ENCODE measurements at regions not wholly inside any gene's neighbourhood (a gene's known extent, or its start where the extent isn't known, plus 50 kb on each side); places are given as distances from the start of the nearest gene placed in this dataset.
"Not testable (repeated sequence)": the region's sequence is repeated elsewhere in the genome, so short reads cannot be mapped to it uniquely, and the experiment has no call there.

DNA sequence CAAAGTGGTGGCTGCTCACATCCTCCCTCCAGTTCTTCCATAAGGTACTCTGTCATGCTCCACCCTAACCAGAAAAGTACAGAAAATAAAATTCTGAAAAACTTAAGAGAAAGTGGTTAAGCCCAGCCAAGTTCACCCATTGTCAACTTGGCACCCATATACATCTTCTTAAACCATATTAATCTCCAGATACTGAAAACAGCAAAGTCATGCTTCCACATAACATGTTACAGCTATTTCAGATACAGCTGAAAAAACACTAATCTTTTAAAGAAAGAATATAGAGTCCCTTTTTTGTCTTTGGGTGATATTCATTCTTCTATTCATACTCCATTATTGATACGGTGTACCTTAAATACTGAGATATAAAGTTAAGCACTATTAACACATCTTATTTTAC is 577.8 kb downstream of the KCNT2 start:
- in situ Hi-C loops (cut with HindIII; ENCODE audit: low pct_unique_long_range_greater_than_20kb, low sequenced_read_pairs), result no loop called here
- DNase-seq (ENCODE audit: low read depth, low spot score), result no peak

DNA sequence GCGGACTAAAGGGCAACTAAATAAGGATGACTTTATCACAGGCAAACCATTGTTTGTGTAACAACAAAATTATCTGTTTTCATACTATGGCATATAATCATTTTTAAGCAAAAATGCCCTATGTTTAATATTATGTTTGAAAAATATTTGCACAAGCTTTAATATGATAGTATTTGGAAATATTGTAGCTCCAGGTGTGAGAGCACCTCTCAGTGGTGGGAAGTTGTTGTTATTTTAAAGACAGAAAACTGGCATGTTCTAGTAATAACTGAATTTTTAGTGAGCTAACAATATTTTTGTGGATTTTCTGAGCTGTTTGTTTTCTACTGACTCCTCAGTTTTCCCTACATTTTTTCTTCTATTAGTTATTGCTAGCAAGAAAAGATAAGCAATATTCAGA is 578.8 kb downstream of the KCNT2 start:
- DNase-seq (ENCODE audit: low read depth, low spot score), result no peak
- in situ Hi-C loops (cut with HindIII; ENCODE audit: low pct_unique_long_range_greater_than_20kb, low sequenced_read_pairs), result no loop called here

DNA sequence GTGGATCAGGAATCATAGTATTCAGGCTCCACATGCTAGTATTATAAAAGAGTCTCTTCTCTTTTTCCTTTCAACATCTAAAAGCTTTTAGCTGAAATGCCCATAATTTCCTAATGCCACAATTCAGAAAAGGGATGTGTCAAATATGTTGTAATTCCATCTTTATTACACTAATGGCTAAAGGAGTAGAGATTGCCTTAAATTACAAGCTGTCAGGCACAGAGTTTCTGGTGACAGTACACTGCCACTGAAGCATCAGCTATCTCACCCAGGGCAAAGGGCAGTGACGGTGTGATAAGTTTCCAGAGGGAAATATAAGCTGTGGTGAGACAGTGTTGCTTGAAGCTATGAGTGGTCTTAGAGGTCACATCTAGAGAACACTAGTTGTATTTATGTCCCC is 581.1 kb downstream of the KCNT2 start:
- no peak for DNase-seq (ENCODE audit: low read depth, low spot score)
- in situ Hi-C loops (cut with HindIII; ENCODE audit: low pct_unique_long_range_greater_than_20kb, low sequenced_read_pairs), result no loop called here

DNA sequence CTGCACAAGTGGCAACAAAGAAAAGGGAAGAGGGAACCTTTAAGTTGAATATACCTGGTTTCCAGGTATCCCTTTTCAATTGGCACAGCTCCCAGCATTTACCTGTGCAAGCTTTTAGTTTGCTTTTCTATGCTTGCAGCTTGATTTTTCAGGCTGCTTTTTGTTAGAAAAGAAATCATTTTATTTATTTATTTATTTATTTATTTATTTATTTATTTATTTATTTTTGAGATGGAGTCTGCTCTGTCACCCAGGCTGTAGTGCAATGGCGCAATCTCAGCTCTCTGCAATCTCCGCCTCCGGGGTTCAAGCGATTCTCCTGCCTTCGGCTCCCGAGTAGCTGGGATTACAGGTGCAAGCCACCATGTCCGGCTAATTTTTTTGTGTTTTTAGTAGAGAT is 587.1 kb downstream of the KCNT2 start:
- DNase-seq (ENCODE audit: low read depth, low spot score); in situ Hi-C loops (cut with HindIII; ENCODE audit: low pct_unique_long_range_greater_than_20kb, low sequenced_read_pairs): not testable (repeated sequence)

DNA sequence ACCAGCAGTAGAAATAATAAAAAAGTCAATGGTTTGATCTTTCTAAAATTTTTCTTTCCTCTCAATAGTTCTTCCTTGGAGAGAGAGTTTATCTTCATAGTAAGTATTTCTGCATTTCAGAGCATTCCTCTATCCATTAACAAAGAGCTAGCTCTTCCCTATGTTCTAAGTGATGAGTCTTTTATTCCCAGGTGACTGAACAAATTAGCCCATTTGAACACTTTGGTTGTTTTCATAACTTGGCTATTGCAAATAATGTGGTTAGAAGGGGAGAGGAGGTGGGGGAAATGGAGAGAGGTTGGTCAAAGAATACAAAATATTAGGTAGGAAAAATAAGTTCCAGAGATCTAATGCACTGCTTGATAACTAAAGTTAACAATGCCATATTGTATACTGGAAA is 598.9 kb downstream of the KCNT2 start:
- DNase-seq (ENCODE audit: low read depth, low spot score), result no peak
- in situ Hi-C loops (cut with HindIII; ENCODE audit: low pct_unique_long_range_greater_than_20kb, low sequenced_read_pairs), result no loop called here

DNA sequence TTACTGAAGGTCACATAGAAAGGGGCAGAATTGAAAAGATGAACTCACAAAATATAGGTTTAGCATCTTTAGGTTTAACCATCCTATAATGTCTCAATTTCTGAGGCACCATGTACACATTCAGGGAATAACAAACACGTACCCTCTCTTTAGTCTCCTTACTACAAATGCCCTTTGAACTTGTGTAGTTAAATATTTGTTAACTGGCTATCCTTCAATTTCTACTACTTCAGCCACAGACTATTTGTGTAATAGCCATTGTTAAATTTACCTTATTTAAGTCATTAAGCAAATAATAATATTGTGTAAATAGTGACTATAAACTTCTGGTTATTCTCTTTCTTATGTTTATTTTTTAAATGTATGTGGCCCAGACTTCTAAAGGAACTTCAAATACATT is 600.5 kb downstream of the KCNT2 start:
- in situ Hi-C loops (cut with HindIII; ENCODE audit: low pct_unique_long_range_greater_than_20kb, low sequenced_read_pairs), result no loop called here
- no peak for DNase-seq (ENCODE audit: low read depth, low spot score)

DNA sequence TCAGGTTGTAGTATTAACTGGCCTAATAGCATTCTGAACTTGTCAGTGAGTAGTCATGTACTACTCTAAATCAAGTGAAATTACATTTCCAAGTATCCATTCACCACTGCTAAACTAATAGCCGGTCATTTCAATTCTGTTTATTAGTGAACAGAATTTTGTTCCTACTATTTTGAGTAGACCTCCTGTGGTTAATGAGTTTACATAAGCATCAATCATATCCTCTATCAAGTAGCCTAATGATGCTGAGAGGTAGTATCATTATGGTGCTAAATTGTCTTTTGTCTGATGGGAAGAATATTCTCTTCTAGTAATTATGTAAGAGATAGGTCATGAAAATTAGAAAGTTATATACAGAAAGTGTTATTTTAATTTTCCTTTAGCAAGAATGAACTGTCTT is 602.8 kb downstream of the KCNT2 start:
- no peak for DNase-seq (ENCODE audit: low read depth, low spot score)
- in situ Hi-C loops (cut with HindIII; ENCODE audit: low pct_unique_long_range_greater_than_20kb, low sequenced_read_pairs), result no loop called here

DNA sequence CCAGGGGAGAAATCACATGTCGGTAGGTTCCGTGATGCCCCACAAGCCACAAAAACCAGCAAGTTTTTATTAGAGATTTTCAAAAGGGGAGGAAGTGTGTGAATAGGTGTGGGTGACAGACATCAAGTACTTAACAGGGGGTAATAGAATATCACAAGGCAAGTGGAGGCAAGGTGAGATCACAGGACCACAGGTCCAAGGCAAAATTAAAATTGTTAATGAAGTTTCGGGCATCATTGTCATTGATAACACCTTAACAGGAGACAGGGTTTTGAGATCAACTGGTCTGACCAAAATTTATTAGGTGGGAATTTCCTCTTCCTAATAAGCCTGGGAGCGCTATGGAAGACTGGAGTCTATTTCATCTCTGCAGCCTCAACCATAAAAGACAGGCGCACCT is 603.9 kb downstream of the KCNT2 start:
- in situ Hi-C loops (cut with HindIII; ENCODE audit: low pct_unique_long_range_greater_than_20kb, low sequenced_read_pairs); DNase-seq (ENCODE audit: low read depth, low spot score): not testable (repeated sequence)

DNA sequence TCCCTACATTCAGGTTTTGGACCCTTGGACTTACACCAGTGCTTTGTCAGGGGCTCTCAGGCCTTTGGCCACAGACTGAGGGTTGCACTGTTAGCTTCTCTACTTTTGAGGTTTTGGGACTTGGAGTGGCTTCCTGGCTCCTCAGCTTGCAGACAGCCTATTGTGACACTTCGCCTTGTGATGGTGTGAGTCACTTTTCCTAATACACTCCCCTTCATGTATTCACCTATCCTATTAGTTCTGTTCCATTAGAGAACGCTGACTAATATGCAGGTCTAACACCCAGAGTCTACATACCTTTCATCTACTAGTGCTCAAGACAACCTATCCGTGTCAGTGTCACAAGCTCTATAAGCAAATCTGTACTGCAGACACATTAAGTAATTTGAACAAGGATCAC is 605.3 kb downstream of the KCNT2 start:
- DNase-seq (ENCODE audit: low read depth, low spot score), result no peak
- in situ Hi-C loops (cut with HindIII; ENCODE audit: low pct_unique_long_range_greater_than_20kb, low sequenced_read_pairs), result no loop called here

DNA sequence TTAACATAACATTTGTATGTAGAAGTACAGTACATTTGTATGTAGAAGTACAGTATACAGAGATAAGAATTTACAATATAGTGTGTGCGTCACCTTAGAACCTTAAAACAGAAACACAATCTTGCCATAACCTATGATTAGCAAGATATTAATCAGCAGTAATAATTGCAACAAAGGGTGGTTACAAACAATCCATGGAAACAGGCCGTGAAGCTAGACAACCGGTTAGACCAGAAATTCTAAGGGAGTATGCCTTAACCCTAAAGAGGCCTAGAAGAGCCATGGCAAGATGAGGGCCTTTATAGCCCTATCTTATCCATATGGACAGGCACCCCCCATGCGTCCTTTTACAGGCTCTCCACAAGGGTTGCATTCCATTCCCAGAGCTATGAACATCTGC is 605.9 kb downstream of the KCNT2 start:
- DNase-seq (ENCODE audit: low read depth, low spot score); in situ Hi-C loops (cut with HindIII; ENCODE audit: low pct_unique_long_range_greater_than_20kb, low sequenced_read_pairs): not testable (repeated sequence)

DNA sequence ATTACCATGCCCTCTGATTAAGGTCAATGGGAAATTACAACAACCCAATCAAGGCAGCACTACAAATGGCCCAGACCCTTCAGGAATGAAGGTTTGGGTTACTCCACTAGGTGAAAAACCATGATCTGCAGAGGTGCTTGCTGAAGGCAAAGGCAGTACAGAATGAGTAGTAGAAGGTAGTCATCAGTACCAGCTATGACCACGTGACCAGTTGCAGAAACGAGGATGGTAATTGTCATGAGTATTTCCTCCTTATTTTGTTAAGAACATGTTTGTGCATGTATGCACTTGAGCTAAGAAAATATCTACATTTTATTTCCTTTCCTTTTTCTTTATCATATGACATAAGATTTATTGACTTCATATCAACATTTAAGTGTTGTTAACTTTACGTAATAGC is 607.1 kb downstream of the KCNT2 start:
- in situ Hi-C loops (cut with HindIII; ENCODE audit: low pct_unique_long_range_greater_than_20kb, low sequenced_read_pairs), result no loop called here

DNA sequence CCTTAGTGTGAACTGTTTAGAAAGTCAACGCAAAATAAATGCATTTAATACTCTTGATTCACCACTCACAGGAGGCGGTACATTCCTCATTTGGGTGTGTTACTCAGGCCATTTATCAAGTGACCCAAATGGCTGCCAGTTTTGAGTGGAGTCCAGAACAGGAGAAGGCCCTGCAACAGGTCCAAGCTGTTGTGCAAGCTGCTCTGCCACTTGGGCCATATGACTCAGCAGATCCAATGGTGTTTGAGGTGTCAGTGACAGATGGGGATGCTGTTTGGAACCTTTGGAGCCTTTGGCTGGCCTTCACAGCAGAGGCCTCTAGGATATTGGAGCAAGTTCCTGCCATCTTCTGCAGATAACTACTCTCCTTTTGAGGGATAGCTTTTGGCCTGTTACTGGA is 609.2 kb downstream of the KCNT2 start:
- in situ Hi-C loops (cut with HindIII; ENCODE audit: low pct_unique_long_range_greater_than_20kb, low sequenced_read_pairs), result no loop called here
- DNase-seq (ENCODE audit: low read depth, low spot score), result no peak

More for the DNA sequence above, 607.1 kb downstream of the KCNT2 start:
- DNase-seq (ENCODE audit: low read depth, low spot score), result no peak

DNA sequence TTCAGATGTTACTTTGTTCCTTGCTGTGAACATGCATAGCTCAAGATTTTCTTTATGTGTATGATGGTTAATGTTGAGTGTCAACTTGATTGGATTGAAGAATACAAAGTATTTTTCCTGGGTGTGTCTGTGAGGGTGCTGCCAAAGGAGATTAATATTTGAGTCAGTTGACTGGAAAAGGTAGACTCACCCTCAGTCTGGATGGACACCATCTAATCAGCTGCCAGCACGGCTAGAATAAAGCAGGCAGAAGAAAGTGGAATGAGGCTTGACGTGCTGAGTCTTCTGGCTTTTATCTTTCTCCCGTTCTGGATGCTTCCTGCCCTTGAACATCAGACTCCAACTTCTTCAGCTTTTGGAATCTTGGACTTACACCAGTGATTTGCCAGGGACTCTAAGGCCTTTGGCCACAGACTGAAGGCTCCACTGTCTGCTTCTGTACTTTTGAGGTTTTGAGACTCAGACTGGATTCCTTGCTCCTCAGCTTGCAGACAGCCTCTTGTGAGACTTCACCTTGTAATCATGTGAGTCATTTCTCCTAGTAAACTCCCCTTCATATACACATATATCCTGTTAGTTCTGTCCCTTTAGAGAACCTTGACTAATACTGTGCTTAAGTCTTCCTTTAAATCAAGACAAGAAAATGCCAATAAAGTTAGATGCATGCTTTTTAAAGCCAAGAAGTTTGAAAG is 626.6 kb downstream of the KCNT2 start:
- no peak for DNase-seq (ENCODE audit: low read depth, low spot score)
- in situ Hi-C loops (cut with HindIII; ENCODE audit: low pct_unique_long_range_greater_than_20kb, low sequenced_read_pairs), result no loop called here

DNA sequence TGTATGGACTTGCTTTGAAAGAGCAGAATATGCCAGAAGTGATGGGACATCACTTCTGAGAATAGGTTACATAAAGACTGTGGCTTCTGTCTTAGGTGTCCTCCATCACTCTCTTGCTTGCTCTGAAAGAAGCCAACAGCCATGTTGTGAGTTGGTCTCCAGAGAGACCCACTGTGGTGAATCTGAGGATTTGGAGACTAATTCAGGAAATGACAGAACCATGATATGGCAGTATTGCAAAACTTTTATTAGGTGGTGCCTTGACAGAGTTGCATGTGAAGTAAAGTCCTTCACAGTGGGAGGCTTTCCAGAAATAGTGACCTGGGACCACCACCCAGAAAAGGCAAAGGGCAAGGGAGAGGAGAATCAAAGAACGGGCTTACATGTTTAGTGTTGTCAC is 628.6 kb downstream of the KCNT2 start:
- DNase-seq (ENCODE audit: low read depth, low spot score), result no peak

DNA sequence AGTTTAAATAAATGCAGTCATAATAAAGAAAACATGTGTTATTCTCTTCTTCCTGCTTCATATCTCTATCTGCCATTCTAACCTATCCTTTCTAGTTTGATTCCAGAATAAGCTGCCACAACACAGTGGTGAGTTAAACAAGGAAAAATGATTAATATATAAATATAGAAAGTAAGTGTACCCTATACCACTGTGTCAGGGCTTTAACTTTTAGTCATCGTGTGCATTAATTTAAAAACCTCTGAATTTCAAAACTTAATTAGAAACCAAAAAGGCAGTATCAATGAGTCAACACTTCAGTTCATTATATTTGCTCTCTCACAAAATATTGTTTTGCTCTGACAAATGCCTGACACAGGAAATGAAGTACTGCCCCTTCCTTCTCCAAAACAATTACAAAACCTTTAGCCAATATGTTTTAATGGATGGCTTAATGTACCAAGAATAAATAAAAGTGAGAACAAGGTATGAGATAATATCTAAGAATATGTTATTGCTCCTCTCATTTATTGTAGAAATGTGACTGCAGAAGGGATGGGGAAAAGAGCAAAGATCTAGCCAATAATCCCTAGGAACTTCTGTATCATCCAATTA is 634.8 kb downstream of the KCNT2 start:
- no peak for DNase-seq (ENCODE audit: low read depth, low spot score)
- in situ Hi-C loops (cut with HindIII; ENCODE audit: low pct_unique_long_range_greater_than_20kb, low sequenced_read_pairs), result no loop called here

More for the DNA sequence above, 628.6 kb downstream of the KCNT2 start:
- in situ Hi-C loops (cut with HindIII; ENCODE audit: low pct_unique_long_range_greater_than_20kb, low sequenced_read_pairs), result no loop called here

DNA sequence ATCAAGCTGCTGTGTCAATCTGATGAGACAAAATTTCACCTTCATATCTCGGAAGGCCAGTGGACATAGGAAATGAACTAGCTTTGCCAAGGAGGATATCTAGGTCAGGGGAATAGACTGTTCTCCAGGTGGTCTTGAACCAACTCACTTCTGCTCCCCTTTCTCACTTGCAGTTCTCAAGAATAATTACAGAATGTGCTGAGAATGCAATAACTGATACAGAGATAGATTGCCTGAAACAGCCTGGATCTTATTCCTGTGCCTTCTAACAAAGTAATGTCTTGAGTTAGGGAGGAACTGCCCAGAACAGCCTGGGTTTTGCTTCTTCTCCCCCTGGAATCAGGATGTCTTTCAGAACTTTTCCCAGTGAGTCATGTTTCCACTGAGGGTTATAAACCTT is 636.7 kb downstream of the KCNT2 start:
- DNase-seq (ENCODE audit: low read depth, low spot score), result no peak

DNA sequence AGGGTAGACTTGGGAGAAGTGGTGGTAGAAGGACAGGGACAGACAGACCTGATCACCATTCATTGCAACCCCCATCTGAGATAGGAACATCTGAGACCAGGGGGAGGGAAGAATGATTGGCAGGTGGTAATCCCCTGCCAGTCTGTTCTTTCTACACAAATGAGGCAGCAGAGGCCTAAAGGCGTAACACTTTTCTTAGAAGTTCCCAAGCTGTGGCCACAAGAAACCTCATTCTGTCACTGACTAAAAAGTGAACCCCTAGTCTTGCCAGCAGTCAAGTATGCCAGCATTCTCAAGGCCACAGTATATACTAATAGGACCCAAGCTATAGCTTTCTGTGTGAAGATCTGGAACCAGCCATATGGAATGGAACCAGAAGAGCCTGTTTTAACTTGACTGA is 638.0 kb downstream of the KCNT2 start:
- DNase-seq (ENCODE audit: low read depth, low spot score), result no peak
- in situ Hi-C loops (cut with HindIII; ENCODE audit: low pct_unique_long_range_greater_than_20kb, low sequenced_read_pairs), result no loop called here

More for the DNA sequence above, 636.7 kb downstream of the KCNT2 start:
- in situ Hi-C loops (cut with HindIII; ENCODE audit: low pct_unique_long_range_greater_than_20kb, low sequenced_read_pairs), result no loop called here

DNA sequence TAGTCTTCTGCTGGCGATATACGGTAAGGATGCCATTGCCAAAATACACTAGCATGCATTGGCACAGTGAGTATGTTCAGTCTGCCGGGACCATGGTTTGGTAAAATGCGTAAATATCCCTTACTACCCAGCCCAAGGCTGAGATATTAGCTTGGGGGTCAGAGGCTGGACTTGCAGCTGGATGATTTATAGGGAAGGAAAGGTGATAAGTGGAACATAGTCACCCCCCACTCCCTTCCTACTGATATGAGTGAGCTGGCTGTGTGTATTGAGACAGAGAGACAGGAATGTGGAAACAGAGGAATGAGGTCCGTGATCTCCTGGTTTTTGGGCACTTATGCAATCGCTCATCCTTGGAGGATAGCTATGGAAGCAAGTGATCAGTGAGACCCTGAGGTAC is 642.8 kb downstream of the KCNT2 start:
- no peak for DNase-seq (ENCODE audit: low read depth, low spot score)
- in situ Hi-C loops (cut with HindIII; ENCODE audit: low pct_unique_long_range_greater_than_20kb, low sequenced_read_pairs), result no loop called here

DNA sequence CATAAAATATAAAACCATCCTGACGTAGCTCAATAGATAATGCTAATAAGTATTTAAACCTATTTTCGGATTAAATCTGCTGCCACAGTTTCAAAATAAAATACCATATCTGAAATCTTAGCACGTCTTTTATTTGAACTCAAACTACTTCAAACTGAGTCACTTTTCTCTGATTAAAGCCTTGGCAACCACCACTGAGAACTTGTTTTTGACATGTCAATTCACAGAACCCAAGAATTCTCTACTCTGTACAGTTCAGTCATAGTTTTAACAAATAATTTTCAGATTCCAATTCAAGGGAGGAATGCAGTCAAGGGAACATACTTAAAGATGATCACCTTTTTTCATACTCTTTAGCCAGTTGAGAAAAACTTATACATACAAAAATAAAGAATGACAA is 643.2 kb downstream of the KCNT2 start:
- in situ Hi-C loops (cut with HindIII; ENCODE audit: low pct_unique_long_range_greater_than_20kb, low sequenced_read_pairs), result no loop called here

DNA sequence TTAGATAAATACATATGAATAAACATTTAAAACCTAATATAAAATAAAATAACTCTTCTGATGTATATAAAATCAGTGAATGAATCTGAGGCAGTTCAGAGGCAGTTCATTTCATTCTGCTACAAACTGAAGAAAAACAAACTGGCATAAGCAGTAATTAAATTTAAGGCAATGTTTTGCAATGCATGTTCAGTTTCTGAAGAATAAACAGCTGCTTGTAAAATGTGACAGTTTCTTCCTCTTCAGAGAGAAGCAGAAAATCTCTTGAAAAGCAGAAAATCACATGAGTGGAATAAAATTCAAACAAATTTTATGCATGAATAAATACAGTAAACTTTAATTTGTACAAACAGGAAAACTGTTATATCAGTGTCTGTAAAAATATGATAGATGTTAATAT is 643.7 kb downstream of the KCNT2 start:
- in situ Hi-C loops (cut with HindIII; ENCODE audit: low pct_unique_long_range_greater_than_20kb, low sequenced_read_pairs), result no loop called here
- DNase-seq (ENCODE audit: low read depth, low spot score), result no peak

More for the DNA sequence above, 643.2 kb downstream of the KCNT2 start:
- no peak for DNase-seq (ENCODE audit: low read depth, low spot score)

All from SK-MEL-5 (cell line).